ENCODE measurements at regions not wholly inside any gene's neighbourhood (a gene's known extent, or its start where the extent isn't known, plus 50 kb on each side); places are given as distances from the start of the nearest gene placed in this dataset.
"Not testable (repeated sequence)": the region's sequence is repeated elsewhere in the genome, so short reads cannot be mapped to it uniquely, and the experiment has no call there.

- H3K4me3 ChIP-seq (ENCODE audit: low read depth in 2 of 2, low read length in 1 of 2): no peak overlapping the region
- no peak overlapping the region for H3K9ac ChIP-seq
- H3K27me3 ChIP-seq (ENCODE audit: insufficient read depth): no peaks in the 10 kb centered on the region
- no peaks in the 10 kb centered on the region for H3K9me3 ChIP-seq
- ChIA-PET CTCF (no interaction called here), POLR2A (no interaction called here)
- no peaks in the 10 kb centered on the region for H3K79me2 ChIP-seq (ENCODE audit: insufficient read depth)
- DNase-seq: no peak
- no peaks in the 10 kb centered on the region for H3F3A ChIP-seq (replicated peaks; ENCODE audit: insufficient read depth)
- H3K4me1 ChIP-seq (ENCODE audit: control insufficient read depth in 1 of 2, insufficient read depth in 2 of 2, low read depth in 1 of 2, low read length in 1 of 2): no peaks in the 10 kb centered on the region
- H3K4me2 ChIP-seq: no peak overlapping the region
- no peak overlapping the region for H3K27ac ChIP-seq (ENCODE audit: low read depth in 2 of 2, low read length in 1 of 2)
- no peaks in the 10 kb centered on the region for H3K36me3 ChIP-seq (replicated peaks in 1 of 2; ENCODE audit: control insufficient read depth in 1 of 2, insufficient read depth in 2 of 2, low read length in 1 of 2)
- no peak for TF ChIP-seq GABPA (IDR thresholded peaks at IDR 0.05; ENCODE audit: low read depth)
- peak; percentile 85 for TF ChIP-seq REST (IDR thresholded peaks at IDR 0.05; ENCODE audit: low read depth, low read length)
- no peaks in the 10 kb centered on the region for H3K9me2 ChIP-seq
- WGBS (ENCODE audit: low lambda C conversion rate): 40% methylated on average over 3 of the region's 3 CpGs
- no peaks in the 10 kb centered on the region for H4K20me1 ChIP-seq (ENCODE audit: insufficient read depth)
- H2AFZ ChIP-seq (ENCODE audit: low read depth): no peak overlapping the region
These were observed 87.4 kb downstream of the ZIC4 start for GRCh38 chr3:147318900-147319299.

- 33% methylated on average over 6 of the region's 6 CpGs for WGBS (ENCODE audit: low lambda C conversion rate)
- H3F3A ChIP-seq (replicated peaks; ENCODE audit: insufficient read depth); H3K4me2 ChIP-seq; H2AFZ ChIP-seq (ENCODE audit: low read depth); CTCF ChIA-PET; H3K27me3 ChIP-seq (ENCODE audit: insufficient read depth); H3K27ac ChIP-seq (ENCODE audit: low read depth in 2 of 2, low read length in 1 of 2); H3K9ac ChIP-seq; H4K20me1 ChIP-seq (ENCODE audit: insufficient read depth); H3K4me1 ChIP-seq (ENCODE audit: control insufficient read depth in 1 of 2, insufficient read depth in 2 of 2, low read depth in 1 of 2, low read length in 1 of 2); H3K79me2 ChIP-seq (ENCODE audit: insufficient read depth); H3K9me3 ChIP-seq; DNase-seq; H3K36me3 ChIP-seq (replicated peaks in 1 of 2; ENCODE audit: control insufficient read depth in 1 of 2, insufficient read depth in 2 of 2, low read length in 1 of 2); POLR2A ChIA-PET; H3K9me2 ChIP-seq; H3K4me3 ChIP-seq (ENCODE audit: low read depth in 2 of 2, low read length in 1 of 2): not testable (repeated sequence)
These were observed 89.3 kb downstream of the ZIC4 start for GRCh38 chr3:147317080-147317479.

- Histone ChIP-seq H3K79me2 (ENCODE audit: insufficient read depth) (no peaks in the 10 kb centered on the region), H2AFZ (ENCODE audit: low read depth) (no peak overlapping the region), H3K9me2 (no peaks in the 10 kb centered on the region), H3K4me2 (no peak overlapping the region), H3F3A (replicated peaks; ENCODE audit: insufficient read depth) (no peaks in the 10 kb centered on the region), H3K27ac (ENCODE audit: low read depth in 2 of 2, low read length in 1 of 2) (no peak overlapping the region), H4K20me1 (ENCODE audit: insufficient read depth) (no peaks in the 10 kb centered on the region), H3K36me3 (replicated peaks in 1 of 2; ENCODE audit: control insufficient read depth in 1 of 2, insufficient read depth in 2 of 2, low read length in 1 of 2) (no peaks in the 10 kb centered on the region), H3K27me3 (ENCODE audit: insufficient read depth) (no peaks in the 10 kb centered on the region), H3K4me3 (ENCODE audit: low read depth in 2 of 2, low read length in 1 of 2) (no peak overlapping the region), H3K9ac (no peak overlapping the region), H3K9me3 (no peaks in the 10 kb centered on the region), H3K4me1 (ENCODE audit: control insufficient read depth in 1 of 2, insufficient read depth in 2 of 2, low read depth in 1 of 2, low read length in 1 of 2) (no peaks in the 10 kb centered on the region; a peak in 1 of 4 replicates)
- ChIA-PET CTCF (no interaction called here), POLR2A (no interaction called here)
- no peak for DNase-seq
- 44% methylated on average over 1 of the region's 1 CpG for WGBS (ENCODE audit: low lambda C conversion rate)
- TF ChIP-seq RFX5 (IDR thresholded peaks at IDR 0.05; ENCODE audit: low read length) (no peak), TCF12 (IDR thresholded peaks at IDR 0.05) (no peak), CTCF (IDR thresholded peaks at IDR 0.05) (no peak), TEAD4 (IDR thresholded peaks at IDR 0.05; ENCODE audit: borderline replicate concordance, insufficient read depth) (no peak), NFIC (IDR thresholded peaks at IDR 0.05; ENCODE audit: borderline replicate concordance) (no peak), MEF2A (IDR thresholded peaks at IDR 0.05; ENCODE audit: borderline replicate concordance, low read depth) (no peak), RCOR1 (IDR thresholded peaks at IDR 0.05; ENCODE audit: low read length) (no peak), GATA2 (CRISPR knock-in tag; IDR thresholded peaks at IDR 0.05) (no peak), RXRA (IDR thresholded peaks at IDR 0.05; ENCODE audit: borderline replicate concordance, low read depth) (no peak), NRF1 (IDR thresholded peaks at IDR 0.05; ENCODE audit: low read depth, low read length) (no peak), POLR2AphosphoS5 (IDR thresholded peaks at IDR 0.05; ENCODE audit: low read depth, low read length) (no peak), USF2 (IDR thresholded peaks at IDR 0.05; ENCODE audit: borderline replicate concordance, low read depth, low read length) (no peak)
These were observed 92.8 kb downstream of the ZIC4 start for GRCh38 chr3:147313513-147313912.

All from SK-N-SH (cell line).